HG02884 (cell line): ENCODE measurements at regions not wholly inside any gene's neighbourhood (a gene's known extent, or its start where the extent isn't known, plus 50 kb on each side); places are given as distances from the start of the nearest gene placed in this dataset.

Source experiments
- ATAC-seq: cut with Tn5 transposase; IDR thresholded peaks from one replicate; pipeline ENCODE4 v1.9.1; 2021; ENCODE audit warnings: mild to moderate bottlenecking, moderate library complexity; ENCODE audit not compliant: unreplicated experiment

GRCh38 chr10:108490944-108491343, 1326.4 kb upstream of the SORCS1 start:
- ATAC-seq = no peak

GRCh38 chr10:108471420-108471819, 1306.9 kb upstream of the SORCS1 start:
- no peak for ATAC-seq

GRCh38 chr10:108469940-108470339, 1305.4 kb upstream of the SORCS1 start:
- no peak for ATAC-seq

GRCh38 chr10:108465871-108466641, 1301.5 kb upstream of the SORCS1 start:
- ATAC-seq = no peak

GRCh38 chr10:108462005-108462404, 1297.5 kb upstream of the SORCS1 start:
- no peak for ATAC-seq

GRCh38 chr10:108454793-108455192, 1290.3 kb upstream of the SORCS1 start:
- ATAC-seq = no peak

- ATAC-seq = no peak
These were observed 1289.7 kb upstream of the SORCS1 start for GRCh38 chr10:108454224-108454623.

GRCh38 chr10:108453166-108453565, 1288.7 kb upstream of the SORCS1 start:
- ATAC-seq = no peak

GRCh38 chr10:108452533-108452932, 1288.0 kb upstream of the SORCS1 start:
- no peak for ATAC-seq

- ATAC-seq = no peak
These were observed 1285.8 kb upstream of the SORCS1 start for GRCh38 chr10:108450280-108450679.

GRCh38 chr10:108445746-108446145, 1281.2 kb upstream of the SORCS1 start:
- no peak for ATAC-seq

GRCh38 chr10:108443636-108444035, 1279.1 kb upstream of the SORCS1 start:
- ATAC-seq = no peak

- ATAC-seq = no peak
These were observed 1274.9 kb upstream of the SORCS1 start for GRCh38 chr10:108439397-108439796.

GRCh38 chr10:108436096-108436495, 1271.6 kb upstream of the SORCS1 start:
- ATAC-seq = no peak

GRCh38 chr10:108434559-108435252, 1270.2 kb upstream of the SORCS1 start:
- no peak for ATAC-seq

- no peak for ATAC-seq
These were observed 1262.6 kb upstream of the SORCS1 start for GRCh38 chr10:108427146-108427545.

GRCh38 chr10:108425283-108425964, 1260.9 kb upstream of the SORCS1 start:
- ATAC-seq = no peak

GRCh38 chr10:108424656-108425055, 1260.2 kb upstream of the SORCS1 start:
- ATAC-seq = no peak

- ATAC-seq = no peak
These were observed 1257.8 kb upstream of the SORCS1 start for GRCh38 chr10:108422286-108422685.

- no peak for ATAC-seq
These were observed 1256.8 kb upstream of the SORCS1 start for GRCh38 chr10:108421266-108421665.

GRCh38 chr10:108413954-108414353, 1249.4 kb upstream of the SORCS1 start:
- ATAC-seq = no peak

- no peak for ATAC-seq
These were observed 1247.8 kb upstream of the SORCS1 start for GRCh38 chr10:108412323-108412722.
